ENCODE measurements at regions not wholly inside any gene's neighbourhood (a gene's known extent, or its start where the extent isn't known, plus 50 kb on each side); places are given as distances from the start of the nearest gene placed in this dataset.

DNA sequence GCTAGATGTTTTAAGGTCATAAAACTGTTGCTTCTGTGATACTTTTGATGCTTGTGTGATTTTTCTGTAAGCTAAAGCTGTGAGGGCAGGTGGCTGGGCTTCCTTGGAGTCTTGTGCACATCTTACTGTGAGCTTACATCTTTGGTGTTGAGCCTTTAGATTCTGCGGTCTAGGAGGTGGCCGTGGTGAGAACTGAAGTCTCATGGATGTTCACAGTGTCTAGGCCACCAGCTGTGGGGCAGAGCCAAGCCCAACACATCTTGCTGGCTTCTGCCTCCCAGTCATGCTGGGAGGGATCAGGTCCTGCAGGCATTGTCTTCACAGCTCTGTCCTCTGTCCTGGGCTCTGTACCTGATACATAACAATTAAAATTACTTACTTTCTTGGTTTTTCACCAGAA is 219.7 kb upstream of the HS6ST1 start:
- no peak overlapping the region for H3K27ac ChIP-seq
- H4K20me1 ChIP-seq (ENCODE audit: insufficient read depth) = no peaks in the 10 kb centered on the region
- no peaks in the 10 kb centered on the region for H3K4me1 ChIP-seq (ENCODE audit: low read depth, poor library complexity, severe bottlenecking)
- no peak overlapping the region for H3K4me3 ChIP-seq (IDR thresholded peaks at IDR 0.05; ENCODE audit: insufficient read depth, low read depth, low read length)
- no peak overlapping the region for H2AFZ ChIP-seq (ENCODE audit: low read depth)
- H3K27me3 ChIP-seq (ENCODE audit: insufficient read depth, low read depth) = no peaks in the 10 kb centered on the region
- no peaks in the 10 kb centered on the region for H3K79me2 ChIP-seq (ENCODE audit: insufficient read depth, low read depth)
- H3K36me3 ChIP-seq (ENCODE audit: insufficient read depth) = no peaks in the 10 kb centered on the region
- no peak overlapping the region for H3K4me2 ChIP-seq
- TF ChIP-seq CTCF (conservative IDR thresholded peaks at IDR 0.05; ENCODE audit: low read depth, low read length) = no peak
- no peak overlapping the region for H3K9ac ChIP-seq

DNA sequence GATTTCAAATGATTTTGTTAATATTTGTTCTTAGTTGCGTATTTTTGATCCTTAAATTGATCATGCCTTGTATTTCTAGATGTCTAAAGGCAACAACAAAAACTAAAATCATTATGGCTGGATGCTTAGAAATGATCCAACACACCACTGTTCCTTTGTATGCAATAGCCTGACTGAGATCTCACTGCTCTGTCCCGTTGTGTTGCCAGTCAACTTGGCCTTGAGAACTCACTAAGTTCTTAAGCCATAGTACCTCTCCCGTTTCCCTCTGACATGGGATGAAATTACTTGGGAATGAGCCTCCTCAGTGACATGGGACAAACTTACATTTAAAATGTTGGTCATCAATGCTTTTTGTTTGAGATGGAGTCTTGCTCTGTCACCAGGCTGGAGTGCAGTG is 222.0 kb upstream of the HS6ST1 start:
- Histone ChIP-seq H3K27ac (no peak overlapping the region), H3K4me3 (IDR thresholded peaks at IDR 0.05; ENCODE audit: insufficient read depth, low read depth, low read length) (no peak overlapping the region), H3K9ac (no peak overlapping the region), H3K4me1 (ENCODE audit: low read depth, poor library complexity, severe bottlenecking) (no peaks in the 10 kb centered on the region), H3K4me2 (no peak overlapping the region), H3K79me2 (ENCODE audit: insufficient read depth, low read depth) (no peaks in the 10 kb centered on the region), H3K27me3 (ENCODE audit: insufficient read depth, low read depth) (no peaks in the 10 kb centered on the region), H3K36me3 (ENCODE audit: insufficient read depth) (no peaks in the 10 kb centered on the region), H4K20me1 (ENCODE audit: insufficient read depth) (no peaks in the 10 kb centered on the region), H2AFZ (ENCODE audit: low read depth) (no peak overlapping the region)
- TF ChIP-seq CTCF (conservative IDR thresholded peaks at IDR 0.05; ENCODE audit: low read depth, low read length) = no peak

GRCh38 chr2:128541448-128541847 is 222.8 kb upstream of the HS6ST1 start:
- H2AFZ ChIP-seq (ENCODE audit: low read depth) = no peak overlapping the region
- H3K9ac ChIP-seq = no peak overlapping the region
- H4K20me1 ChIP-seq (ENCODE audit: insufficient read depth) = no peaks in the 10 kb centered on the region
- no peaks in the 10 kb centered on the region for H3K27me3 ChIP-seq (ENCODE audit: insufficient read depth, low read depth)
- TF ChIP-seq CTCF (conservative IDR thresholded peaks at IDR 0.05; ENCODE audit: low read depth, low read length) = no peak
- H3K4me3 ChIP-seq (IDR thresholded peaks at IDR 0.05; ENCODE audit: insufficient read depth, low read depth, low read length) = no peak overlapping the region
- H3K27ac ChIP-seq = no peak overlapping the region
- no peaks in the 10 kb centered on the region for H3K36me3 ChIP-seq (ENCODE audit: insufficient read depth)
- no peak overlapping the region for H3K4me2 ChIP-seq
- H3K79me2 ChIP-seq (ENCODE audit: insufficient read depth, low read depth) = no peaks in the 10 kb centered on the region
- H3K4me1 ChIP-seq (ENCODE audit: low read depth, poor library complexity, severe bottlenecking) = no peaks in the 10 kb centered on the region

GRCh38 chr2:128543036-128543435 is 224.4 kb upstream of the HS6ST1 start:
- no peaks in the 10 kb centered on the region for H3K79me2 ChIP-seq (ENCODE audit: insufficient read depth, low read depth)
- no peaks in the 10 kb centered on the region for H3K4me1 ChIP-seq (ENCODE audit: low read depth, poor library complexity, severe bottlenecking)
- no peak for TF ChIP-seq CTCF (conservative IDR thresholded peaks at IDR 0.05; ENCODE audit: low read depth, low read length)
- H2AFZ ChIP-seq (ENCODE audit: low read depth) = no peak overlapping the region
- H3K27ac ChIP-seq = no peak overlapping the region
- H3K4me3 ChIP-seq (IDR thresholded peaks at IDR 0.05; ENCODE audit: insufficient read depth, low read depth, low read length) = no peak overlapping the region
- no peaks in the 10 kb centered on the region for H3K27me3 ChIP-seq (ENCODE audit: insufficient read depth, low read depth)
- H3K9ac ChIP-seq = no peak overlapping the region
- H3K36me3 ChIP-seq (ENCODE audit: insufficient read depth) = no peaks in the 10 kb centered on the region
- no peak overlapping the region for H3K4me2 ChIP-seq
- H4K20me1 ChIP-seq (ENCODE audit: insufficient read depth) = no peaks in the 10 kb centered on the region

- Histone ChIP-seq H3K4me3 (IDR thresholded peaks at IDR 0.05; ENCODE audit: insufficient read depth, low read depth, low read length) (no peak overlapping the region), H3K9ac (no peak overlapping the region), H3K27ac (no peak overlapping the region), H3K36me3 (ENCODE audit: insufficient read depth) (no peaks in the 10 kb centered on the region), H3K27me3 (ENCODE audit: insufficient read depth, low read depth) (no peaks in the 10 kb centered on the region), H3K4me1 (ENCODE audit: low read depth, poor library complexity, severe bottlenecking) (no peaks in the 10 kb centered on the region), H2AFZ (ENCODE audit: low read depth) (no peak overlapping the region), H3K4me2 (no peak overlapping the region), H3K79me2 (ENCODE audit: insufficient read depth, low read depth) (no peaks in the 10 kb centered on the region), H4K20me1 (ENCODE audit: insufficient read depth) (no peaks in the 10 kb centered on the region)
- no peak for TF ChIP-seq CTCF (conservative IDR thresholded peaks at IDR 0.05; ENCODE audit: low read depth, low read length)
Observed at GRCh38 chr2:128543646-128544045, 225.0 kb upstream of the HS6ST1 start.

Data from KMS-11 (cell line).